ENCODE measurements at regions not wholly inside any gene's neighbourhood (a gene's known extent, or its start where the extent isn't known, plus 50 kb on each side); places are given as distances from the start of the nearest gene placed in this dataset.

DNA sequence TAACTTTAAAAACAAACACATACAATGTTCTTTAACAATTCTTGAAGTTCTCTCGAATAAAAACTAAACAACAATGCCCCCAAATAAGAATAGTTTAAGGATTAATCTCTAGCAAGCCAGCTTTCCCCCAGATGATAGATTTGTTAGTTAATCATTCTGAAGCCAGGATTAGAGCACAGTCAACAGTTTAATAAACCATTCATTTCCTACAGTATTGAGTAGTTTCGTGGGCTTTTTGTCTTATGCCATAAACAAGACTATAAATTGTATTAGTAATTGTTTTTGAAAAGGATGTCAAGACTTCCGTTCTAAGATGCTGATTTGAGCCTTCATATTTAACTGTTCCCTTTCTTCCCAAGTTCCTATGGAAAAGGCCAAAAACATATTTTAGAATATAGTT is 136.6 kb downstream of the PIK3R1 start:
- no peak for DNase-seq (ENCODE audit: low read depth in 2 of 2)

GRCh38 chr5:68353605-68354004 is 138.0 kb downstream of the PIK3R1 start:
- no peak for DNase-seq (ENCODE audit: low read depth in 2 of 2)

DNA sequence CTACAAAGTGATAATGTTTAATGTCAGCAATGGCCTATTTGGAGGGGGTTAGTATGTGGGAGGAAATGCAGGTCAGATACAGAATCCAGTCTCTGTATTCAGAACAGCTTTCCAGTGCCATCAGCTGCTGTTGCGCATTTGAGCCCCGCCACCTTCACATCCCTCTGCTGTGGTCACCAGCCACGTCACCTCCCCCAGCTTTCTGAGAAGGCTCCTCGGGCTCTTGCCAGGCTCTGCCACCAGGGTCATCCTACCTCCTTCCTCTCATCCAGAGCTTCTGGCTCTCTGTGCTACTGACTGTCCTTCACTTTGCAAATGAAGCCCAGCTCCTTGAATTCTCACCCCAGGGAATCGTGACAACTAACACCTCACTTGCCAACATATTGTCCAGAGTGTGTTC is 138.8 kb downstream of the PIK3R1 start:
- no peak for DNase-seq (ENCODE audit: low read depth in 2 of 2)

DNA sequence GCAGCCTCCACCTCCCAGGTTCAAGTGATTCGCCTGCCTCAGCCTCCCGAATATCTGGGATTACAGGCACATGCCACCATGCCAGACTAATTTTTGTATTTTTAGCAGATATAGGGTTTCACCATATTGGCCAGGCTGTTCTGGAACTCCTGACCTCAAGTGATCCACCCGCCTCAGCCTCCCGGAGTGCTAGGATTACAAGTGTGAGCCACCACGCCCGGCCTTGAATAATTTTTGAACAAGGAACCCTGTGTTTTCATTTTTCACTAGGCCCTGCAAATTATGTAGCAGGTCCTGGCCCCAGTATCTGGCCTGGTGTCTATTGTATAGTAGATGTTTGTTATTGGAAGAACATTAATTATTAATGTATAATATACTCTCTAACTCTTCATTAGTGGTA is 140.7 kb downstream of the PIK3R1 start:
- DNase-seq (ENCODE audit: low read depth in 2 of 2), result no peak

GRCh38 chr5:68356623-68357022 is 141.1 kb downstream of the PIK3R1 start:
- DNase-seq (ENCODE audit: low read depth in 2 of 2), result no peak

GRCh38 chr5:68359699-68360098 is 144.1 kb downstream of the PIK3R1 start:
- DNase-seq (ENCODE audit: low read depth in 2 of 2), result no peak

GRCh38 chr5:68362331-68362730 is 146.8 kb downstream of the PIK3R1 start:
- DNase-seq (ENCODE audit: low read depth in 2 of 2), result no peak

DNA sequence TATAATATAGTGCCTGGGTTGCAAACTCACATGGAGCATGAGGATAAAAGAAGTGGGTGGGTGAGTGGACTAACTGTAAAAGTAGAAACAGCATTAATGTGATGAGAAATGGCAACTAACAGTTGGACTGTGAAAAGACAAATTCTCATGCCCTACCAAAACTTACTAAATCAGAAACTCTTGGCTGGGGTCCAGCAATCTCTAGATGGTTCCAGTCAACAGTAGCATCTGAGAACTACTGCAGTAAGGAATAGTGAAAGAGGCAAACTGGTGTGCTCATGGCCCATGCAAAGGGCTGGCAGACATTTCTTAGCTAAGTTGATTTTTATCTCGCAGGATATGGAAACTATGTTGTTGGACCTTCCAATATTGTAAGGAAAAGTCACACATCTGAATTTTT is 150.3 kb downstream of the PIK3R1 start:
- DNase-seq (ENCODE audit: low read depth in 2 of 2), result no peak

- no peak for DNase-seq (ENCODE audit: low read depth in 2 of 2)
These were observed 151.7 kb downstream of the PIK3R1 start for GRCh38 chr5:68367287-68367686.

GRCh38 chr5:68367717-68368116 is 152.2 kb downstream of the PIK3R1 start:
- no peak for DNase-seq (ENCODE audit: low read depth in 2 of 2)

DNA sequence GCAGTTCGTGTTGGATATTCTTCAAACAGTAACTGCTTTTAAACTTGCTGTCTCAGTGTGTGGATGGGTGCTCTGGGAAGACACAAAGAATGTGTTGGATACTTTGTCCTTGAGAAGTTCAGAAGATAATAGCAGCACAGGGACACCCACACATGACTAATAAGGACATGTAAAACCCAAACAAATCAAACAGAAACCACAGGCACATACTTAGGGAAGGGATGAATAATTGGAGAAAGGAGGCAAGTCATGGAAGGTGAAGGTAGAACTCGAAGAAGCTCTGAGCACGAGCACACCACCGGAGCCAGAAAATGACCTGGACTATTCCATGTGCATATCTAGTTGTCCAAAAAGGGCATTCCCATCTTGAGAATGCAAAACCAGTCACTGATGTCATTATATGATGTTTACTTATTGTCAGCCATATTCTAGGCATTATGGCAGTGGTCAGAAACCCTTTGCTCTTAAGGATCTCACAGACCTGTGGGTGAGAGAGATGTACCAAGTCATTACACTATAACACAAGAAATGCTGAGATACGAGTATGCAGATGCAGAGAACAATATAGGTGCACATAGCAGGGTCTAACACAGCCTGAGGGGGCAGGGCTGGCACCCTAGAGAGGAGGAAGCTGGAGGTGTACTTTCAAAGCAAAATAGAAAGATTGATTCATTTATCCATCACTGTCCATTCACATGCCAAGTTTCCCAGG is 152.9 kb downstream of the PIK3R1 start:
- no peak for DNase-seq (ENCODE audit: low read depth in 2 of 2)

DNA sequence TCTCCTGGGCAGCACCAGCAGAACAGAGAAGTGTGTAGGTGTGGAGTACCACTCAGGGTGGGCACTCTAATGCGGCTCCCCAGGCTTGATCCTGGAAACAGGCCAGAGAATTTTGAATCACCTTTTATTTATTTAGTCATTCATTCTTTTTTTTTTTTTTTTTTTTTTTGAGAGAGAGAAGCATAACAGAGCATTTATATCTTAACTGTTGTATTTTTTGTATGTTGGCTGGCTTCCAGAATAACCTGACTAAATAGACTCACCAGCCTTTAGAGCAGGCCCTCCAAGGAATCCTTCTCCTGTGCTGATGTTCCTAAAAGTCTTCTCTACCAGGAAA is 153.4 kb downstream of the PIK3R1 start:
- DNase-seq (ENCODE audit: low read depth in 2 of 2), result no peak

DNA sequence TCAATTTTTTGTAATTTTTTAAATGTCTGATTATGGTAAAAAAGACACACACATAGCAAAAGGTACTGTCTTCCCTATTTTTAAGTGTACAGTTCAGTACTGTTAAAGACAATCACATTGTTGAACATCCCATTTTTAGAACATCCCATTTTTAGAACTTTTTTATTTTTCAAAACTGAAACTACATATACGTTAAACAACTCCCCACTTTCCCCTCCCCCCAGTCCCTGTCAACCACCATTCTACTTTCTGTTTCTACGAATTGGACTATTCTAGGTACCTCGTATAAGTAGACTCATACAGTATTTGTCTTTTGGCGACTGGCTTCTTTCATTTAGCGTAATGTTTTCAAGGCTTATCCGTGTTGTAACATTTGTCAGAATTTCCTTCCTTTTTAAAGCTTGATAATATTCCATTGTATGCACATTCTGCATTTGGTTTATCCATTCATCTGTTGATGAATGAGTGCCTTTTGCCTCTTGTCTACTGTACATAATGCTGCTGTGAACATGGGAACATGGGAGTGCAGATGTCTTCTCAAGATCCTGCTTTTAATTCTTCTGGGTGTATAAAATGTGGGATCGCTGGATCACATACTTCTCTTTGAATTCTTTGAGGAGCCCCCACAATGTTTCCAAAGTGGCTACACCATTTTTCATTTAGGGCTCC is 154.0 kb downstream of the PIK3R1 start:
- no peak for DNase-seq (ENCODE audit: low read depth in 2 of 2)

GRCh38 chr5:68370196-68370595 is 154.6 kb downstream of the PIK3R1 start:
- DNase-seq (ENCODE audit: low read depth in 2 of 2), result no peak

DNA sequence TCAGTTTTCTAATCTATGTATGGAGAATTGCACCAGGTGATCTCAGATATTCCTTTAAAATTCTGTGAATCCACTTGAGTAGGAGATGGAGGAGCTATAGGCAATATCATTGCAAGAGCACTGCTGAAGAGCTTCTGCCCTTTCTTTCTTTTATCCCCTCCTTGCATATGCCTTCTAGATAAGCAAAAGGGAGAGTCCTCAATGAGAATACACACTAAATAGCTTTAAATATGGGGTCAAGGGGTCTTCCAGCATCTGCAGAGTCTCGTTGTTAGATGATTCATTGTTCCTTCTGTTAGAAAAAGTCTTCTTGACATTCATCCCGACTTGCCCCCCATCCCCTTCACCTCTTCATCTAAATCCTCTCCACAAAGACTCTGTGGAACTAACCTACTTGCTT is 156.1 kb downstream of the PIK3R1 start:
- DNase-seq (ENCODE audit: low read depth in 2 of 2), result no peak

DNA sequence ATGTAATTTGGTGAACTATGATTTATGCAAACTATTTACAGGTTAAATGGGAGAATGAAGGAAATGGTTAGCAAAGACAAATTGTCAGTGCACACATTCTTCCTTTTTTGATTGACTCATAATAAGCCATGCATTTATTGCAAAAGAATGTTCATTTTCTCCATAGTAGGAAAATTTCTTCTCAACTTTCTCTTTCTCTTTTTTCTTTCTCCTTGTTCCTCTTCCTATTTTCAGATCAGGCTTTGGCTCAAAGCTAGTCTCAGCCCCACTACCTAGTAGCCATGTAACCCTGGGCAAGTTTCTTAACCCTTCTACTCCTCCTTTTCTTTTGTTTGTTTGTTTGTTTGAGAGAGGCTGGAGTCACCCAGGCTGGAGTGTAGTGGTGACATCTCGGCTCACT is 156.6 kb downstream of the PIK3R1 start:
- DNase-seq (ENCODE audit: low read depth in 2 of 2), result no peak

DNA sequence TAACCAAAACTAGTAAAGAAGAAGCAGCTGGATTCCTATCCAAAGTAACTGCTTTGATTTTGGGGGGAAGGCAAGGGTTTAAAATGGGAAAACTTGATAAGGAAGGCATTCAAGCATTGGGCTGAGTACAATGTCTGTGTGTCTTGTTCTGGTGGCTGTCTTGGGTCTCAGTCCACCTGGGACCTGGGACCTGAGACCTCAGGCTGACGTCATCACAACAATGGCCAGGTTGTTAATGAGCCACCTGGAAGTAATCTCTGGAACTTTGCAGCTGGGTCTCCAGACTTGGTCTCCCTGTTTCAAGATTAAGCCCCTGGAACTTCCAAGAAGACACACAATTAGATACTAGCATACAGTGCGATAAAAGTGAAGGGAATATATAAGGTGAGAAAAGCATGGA is 157.5 kb downstream of the PIK3R1 start:
- DNase-seq (ENCODE audit: low read depth in 2 of 2), result no peak

DNA sequence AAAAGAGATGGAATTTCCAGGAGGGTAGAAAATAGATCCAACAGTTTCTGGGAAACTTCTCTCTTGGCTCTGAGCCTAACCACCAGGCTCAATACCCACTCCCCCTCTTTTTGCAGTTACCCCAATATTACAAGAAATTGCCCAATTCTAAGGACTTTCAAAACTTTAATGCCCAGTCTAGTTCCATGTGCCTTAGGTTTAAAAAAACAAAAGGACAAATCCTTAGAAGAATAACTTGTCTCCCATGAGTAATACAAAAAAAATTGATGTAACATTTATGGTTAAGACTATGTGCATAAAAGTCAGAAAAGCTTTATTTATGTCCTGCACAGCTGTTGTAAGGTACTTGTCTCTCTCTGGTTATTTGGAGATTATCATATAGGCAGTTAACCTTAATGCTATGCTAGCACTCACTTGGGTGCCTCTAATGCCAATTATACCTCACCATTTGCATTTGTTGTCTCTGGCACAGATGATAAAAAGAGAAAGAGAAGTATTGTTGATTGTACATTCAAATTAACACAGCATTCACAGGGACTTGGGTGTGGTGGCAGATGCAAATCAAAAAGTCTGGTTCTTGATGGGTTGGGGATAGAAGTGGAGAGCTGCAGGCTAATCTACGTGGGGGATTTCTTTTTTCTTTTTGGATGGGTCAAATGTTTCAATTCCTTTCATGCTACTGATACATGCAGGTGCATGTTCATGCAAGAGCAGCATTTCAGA is 159.4 kb downstream of the PIK3R1 start:
- peak in 1 of 2 experiments; percentile 7 for DNase-seq (ENCODE audit: low read depth in 2 of 2)

DNA sequence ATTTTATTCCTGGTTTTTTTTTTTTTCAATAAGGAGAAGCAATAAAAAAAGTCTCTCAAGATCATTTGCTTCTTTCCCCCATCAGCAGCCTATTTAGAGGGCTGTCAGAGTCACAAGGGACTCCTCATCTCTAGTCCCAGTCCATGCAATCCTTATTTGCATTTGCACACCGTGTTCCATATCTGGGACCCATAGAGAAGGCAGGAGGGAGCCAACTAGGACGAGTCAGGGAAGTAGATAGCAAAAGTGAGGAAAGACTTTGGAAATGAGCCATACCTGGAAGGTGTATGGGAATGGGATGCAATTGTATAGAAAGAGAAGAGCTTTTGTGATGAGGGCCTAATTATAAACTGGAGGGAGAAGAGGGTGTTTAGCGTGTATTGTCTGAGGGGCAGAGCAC is 160.0 kb downstream of the PIK3R1 start:
- DNase-seq (ENCODE audit: low read depth in 2 of 2), result no peak

DNA sequence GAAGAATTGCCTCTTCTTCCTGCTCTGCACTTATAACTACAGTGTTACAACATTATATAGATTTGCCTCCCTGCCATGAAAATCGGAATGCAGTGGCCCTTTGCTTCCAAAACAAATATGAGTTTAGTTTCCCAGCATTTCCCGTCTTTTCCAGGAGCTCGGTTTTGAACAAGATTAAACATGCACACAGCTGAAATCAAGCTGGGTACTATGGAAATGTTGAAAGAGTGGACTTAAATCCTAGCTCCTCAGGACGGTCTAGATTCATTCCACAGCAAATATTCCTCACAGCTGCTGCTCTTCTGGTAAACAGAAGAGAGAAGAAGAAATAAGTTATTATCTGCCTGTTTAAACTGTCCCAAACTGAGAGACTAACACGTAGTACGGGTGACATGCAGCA is 161.4 kb downstream of the PIK3R1 start:
- no peak for DNase-seq (ENCODE audit: low read depth in 2 of 2)

- DNase-seq (ENCODE audit: low read depth in 2 of 2), result no peak
These were observed 162.2 kb downstream of the PIK3R1 start for GRCh38 chr5:68377733-68378132.

- no peak for DNase-seq (ENCODE audit: low read depth in 2 of 2)
These were observed 162.8 kb downstream of the PIK3R1 start for GRCh38 chr5:68378204-68378820.

Measured in fibroblast of skin of left biceps (primary cell).